T-helper 2 cell treated with Interferon-gamma antibody and Interleukin-4, amounts not matched to agents 100 ng/mL and 5 ng/mL, for 36 hours (primary cell): ENCODE measurements at regions not wholly inside any gene's neighbourhood (a gene's known extent, or its start where the extent isn't known, plus 50 kb on each side); places are given as distances from the start of the nearest gene placed in this dataset.

ENCODE experiments used
- intact Hi-C: fragments of 100-400 bp; cut with micrococcal nuclease; formaldehyde crosslinking; loops from one replicate; pipeline ENCODE4 v1.15.1; 2023

DNA sequence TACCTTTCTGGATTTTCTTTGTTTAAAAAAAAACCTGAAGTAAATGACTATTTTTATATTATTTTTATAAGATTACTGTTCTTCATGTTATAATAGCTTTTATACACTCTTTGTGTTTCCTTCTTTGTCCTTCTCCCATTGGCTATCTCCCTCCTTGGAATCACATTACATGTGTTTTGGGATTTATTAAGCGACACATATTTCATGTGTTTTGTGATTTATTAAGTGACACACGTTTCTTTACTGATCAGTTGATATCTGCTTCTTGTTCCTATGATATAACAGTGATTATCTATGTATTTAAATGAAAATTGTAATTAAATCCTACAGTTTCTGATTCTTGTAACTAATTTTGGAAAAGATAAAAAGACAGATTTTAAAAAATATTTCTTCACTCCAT, 817.3 kb upstream of the AGA start:
- intact Hi-C loops = no loop called here

DNA sequence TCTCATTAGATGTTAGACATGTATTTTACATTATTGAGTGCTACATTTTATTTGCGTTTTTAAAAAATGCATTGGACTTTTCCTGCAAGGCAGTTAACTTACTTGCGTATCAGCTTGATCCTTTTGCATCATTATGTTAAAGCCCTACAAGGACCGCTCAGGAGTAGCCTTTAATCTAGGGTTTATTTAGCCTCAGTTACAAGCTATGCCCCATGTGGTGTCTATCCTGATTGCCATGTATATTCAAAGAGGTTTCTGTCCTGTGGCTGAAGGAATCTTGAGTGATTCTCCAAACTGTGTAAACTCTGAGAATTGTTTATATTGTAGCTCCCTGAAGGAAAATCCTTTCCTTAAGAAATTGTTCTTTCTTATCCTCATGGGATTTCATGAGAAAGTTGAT, 821.8 kb upstream of the AGA start:
- intact Hi-C loops = no loop called here

DNA sequence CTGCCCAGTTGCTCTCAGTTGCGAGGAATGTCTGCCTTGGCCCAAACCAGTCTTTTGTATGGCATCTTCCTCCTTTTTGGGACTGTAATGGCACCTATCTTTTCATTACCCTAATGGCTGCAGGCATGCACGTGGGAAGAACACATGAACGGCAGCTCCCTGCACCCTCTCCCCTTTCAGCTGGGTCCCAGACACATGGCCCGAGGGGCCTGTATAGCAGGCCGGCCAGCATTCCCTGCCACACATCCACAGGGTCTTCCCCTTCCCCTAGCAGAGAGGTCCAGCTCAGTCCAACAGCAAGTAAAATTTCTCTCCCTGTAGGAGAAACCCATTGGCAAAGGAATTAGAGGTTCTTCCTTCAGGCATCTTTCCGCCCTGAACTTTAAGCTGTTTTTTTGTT, 829.1 kb upstream of the AGA start:
- intact Hi-C loops = no loop called here

DNA sequence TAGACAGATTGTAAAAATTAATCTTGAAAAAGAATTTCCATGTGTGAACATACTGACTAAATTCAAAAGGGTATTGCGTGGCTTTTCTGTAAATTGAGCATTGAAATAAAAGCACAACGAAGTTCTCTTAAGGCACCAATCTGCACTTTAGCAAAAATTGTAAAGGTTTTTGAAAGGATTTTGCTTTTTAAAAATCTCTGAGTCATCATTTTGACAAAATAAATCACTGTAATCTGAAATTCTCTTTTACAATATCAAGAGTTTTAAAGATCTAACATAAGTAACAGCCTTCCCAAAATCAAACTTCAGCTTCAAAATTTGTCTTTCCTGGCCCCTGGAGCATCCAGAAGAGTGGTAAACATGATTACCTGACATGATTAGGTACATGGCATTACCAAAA, 830.9 kb upstream of the AGA start:
- intact Hi-C loops = no loop called here

DNA sequence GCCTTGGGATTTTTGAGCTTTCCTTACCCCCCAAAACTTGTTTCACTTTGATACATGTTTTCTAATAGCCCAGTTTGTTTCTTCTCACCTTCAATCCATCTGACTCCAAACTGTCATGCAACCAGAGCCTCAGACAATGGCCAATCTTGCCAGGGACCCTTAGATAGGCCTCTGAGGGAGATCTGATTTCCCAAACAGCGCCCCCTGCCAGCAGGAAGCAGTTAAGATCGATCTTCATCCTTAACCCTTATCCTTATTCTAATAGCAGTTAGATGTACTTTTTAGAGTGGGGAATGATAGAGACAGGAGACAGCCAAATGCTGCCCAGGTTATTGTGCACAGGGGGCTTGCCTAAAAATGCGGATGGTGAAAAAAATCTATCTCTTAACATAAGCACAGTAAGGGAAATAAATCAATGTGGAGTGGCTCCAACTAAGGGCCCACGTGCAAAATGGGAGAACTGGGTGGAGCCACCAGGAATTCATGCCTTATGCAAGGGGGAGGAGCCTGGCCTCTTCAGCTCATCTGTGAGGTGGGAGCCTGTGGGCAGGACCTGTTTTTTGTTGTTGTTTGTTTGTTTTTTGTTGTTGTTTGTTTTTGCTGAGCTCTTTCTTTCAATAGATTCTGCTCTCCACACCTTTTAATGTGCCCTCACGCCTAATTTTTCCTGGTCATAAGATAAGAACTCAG, 833.6 kb upstream of the AGA start:
- intact Hi-C loops = no loop called here

DNA sequence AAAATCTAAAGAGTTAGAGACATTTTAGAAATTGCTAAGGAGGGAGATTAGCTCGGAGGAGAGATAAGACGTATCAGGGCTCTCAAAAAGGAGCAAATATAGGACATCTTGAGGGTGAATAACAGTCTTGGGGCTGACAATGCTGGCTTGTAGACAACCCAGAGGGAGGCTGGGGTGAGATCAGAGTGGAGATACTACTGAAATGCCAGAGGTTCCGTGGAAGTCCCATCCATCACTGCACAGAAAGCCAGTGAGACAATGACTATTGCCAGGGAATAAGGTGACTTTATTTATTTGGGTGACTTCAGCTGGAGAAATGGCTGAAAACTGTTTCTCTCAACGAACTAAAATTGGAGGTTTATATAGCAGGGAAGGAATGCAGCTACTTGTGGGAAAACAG, 838.1 kb upstream of the AGA start:
- intact Hi-C loops = no loop called here

DNA sequence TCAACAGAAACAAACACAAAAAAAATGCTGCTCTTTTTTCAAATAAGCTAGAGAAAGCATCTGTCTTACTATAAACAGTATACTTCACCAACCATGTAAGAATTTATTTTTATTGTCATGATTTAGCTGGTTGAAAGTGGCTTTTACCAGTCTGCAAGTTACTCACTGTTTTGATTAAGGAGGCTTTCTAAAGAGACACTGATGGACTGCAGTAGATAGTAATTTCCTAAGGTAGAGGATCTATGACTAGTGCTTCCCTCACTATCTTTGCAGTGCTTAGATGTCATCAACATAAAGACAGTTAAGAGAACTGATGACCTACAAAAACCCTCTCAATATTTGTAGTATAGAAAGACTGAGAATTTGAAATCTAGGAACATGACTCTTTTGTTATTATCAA, 846.2 kb upstream of the AGA start:
- intact Hi-C loops = no loop called here

DNA sequence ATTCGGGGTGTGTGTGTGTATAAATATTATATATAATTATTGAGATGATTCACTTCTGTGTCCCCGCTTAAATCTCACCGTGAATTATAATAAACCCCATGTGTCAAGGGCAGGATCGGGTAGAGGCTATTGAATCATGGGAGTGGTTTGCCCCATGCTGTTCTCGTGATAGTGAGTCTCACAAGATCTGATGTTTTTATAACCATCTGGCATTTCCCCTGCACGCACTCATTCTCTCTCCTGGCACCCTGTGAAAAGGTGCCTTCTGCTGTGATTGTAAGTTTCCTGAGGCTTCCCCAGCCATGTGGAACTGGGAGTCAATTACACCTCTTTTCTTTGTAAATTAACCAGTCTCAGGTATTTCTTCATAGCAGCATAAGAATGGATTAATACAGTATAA, 851.4 kb upstream of the AGA start:
- intact Hi-C loops = no loop called here

DNA sequence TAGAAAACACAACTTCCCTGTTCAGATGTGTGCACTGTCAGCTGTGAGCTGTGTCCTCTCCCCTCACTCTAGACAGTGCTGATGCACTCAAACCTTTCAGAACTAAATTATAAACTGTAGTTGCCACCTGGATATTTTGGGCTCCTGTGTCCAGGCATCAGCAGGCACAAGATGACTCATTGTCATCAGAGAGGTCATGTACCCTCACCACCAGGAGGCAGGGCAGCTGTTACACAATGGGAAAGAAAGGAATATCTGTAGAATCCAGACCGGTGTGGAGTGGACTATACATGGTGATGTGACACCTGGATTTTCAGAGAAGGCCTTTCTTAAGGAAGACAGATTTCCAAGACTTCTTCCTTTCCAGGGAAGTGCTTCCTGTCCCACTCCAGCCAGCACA, 854.4 kb upstream of the AGA start:
- intact Hi-C loops = no loop called here

DNA sequence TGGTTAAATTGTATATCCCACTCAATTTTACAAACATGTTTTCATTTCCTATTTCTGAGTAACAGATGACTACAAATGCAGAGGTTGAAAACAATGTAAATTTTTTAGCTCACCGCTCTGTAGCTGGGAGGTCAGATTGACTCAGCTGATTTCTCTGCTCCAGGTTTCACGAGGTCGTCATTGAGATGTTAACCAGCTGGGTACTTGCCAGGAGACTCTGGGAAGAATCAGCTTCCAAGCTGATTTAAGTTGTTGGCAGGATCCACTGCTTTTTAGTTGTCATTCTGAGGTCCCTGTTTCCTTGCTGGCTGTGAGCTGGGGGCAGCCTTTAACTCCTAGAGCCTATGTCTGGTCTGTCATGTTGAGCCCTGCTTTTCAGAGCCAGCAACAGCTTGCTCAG, 864.3 kb upstream of the AGA start:
- intact Hi-C loops = no loop called here

DNA sequence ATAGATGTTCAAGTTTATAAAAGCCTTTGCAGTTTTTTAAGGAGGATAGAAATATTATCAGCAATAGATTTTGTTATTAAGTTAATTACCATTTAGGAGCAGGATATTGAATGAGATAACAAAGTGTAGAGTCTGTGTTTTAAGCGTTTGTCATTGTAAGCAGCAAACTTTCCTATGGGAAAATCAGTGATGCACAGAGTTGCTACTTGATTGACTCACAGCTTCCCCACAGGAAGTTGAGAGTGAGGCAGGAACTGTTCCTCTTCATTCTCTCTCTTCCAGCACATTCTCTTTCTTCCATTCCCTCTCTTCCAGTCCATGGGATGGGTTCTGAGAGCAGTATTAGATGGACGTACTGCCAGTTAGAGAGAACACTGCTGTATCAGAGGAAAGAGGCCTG, 867.7 kb upstream of the AGA start:
- intact Hi-C loops = no loop called here

DNA sequence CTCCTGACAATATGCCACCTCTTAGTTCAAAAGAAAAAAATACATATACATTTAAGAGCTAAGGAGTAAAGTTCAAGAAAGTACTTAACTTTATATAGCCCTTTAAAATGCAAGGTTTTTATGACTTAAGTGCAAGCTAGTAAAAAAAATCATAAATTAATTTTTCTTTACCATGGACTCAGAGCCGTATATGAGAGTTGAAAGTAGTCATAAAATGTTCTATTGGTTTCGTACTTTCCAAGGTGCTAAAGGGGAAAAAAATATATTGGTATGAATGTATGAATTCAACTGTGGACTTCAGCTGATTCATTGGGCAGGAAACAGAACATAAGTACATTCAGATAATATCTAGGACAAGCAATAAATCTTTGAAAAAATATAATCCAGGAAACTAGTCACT, 869.8 kb upstream of the AGA start:
- intact Hi-C loops = no loop called here

DNA sequence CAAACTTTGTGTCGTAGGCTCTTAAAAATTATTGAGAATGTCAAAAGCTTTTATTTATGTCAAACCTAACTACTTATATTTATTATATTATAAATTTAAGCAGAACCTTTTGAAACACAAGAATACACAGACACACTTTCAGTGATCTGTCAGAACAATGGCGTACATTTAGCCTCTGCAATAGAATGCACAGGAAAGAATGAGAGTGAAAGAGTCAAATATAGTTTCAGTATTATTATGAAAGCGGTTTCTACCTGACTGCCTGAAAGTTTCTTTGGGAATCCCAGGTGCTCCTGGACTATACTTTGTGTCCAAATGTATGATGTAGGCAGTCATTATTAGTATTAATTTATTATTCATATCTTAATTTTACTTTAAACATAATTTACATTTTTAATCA, 872.0 kb upstream of the AGA start:
- intact Hi-C loops = no loop called here

DNA sequence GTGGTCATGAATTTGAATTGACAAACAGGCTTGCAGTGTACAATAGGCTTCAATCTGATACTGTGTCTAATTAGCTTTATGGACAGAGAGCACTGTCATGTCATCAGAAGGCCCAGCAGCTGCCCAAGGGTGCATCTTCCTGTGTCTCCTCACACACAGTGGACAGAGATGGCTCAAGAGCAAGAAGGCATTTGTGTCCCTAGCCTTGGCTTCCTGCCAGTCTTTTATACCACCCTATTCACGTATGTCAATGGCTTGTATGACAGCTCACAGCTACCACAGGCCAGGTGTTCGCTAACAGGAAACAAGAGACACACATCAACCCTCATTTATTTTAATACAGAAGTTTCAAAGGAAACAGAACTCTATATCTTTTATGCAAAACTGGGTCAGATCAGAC, 874.0 kb upstream of the AGA start:
- intact Hi-C loops = no loop called here

DNA sequence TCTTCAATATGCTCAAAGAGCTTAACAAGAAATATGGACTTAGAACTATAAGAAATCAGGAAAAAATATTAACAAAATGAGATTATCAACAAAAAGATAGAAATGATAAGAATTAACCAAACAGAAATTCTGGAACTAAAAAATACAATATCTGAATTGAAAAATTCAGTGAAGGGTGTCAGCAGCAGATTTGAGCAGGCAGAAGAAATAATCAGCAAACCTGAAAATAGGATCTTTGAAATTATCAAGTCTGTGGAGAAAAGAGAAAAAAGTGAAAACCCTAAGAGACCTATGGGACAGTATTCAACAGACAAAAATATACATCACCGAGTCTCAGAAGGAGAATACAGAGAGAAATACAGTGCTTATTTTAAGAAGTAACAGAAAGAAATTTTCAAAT, 877.8 kb upstream of the AGA start:
- intact Hi-C loops = no loop called here

DNA sequence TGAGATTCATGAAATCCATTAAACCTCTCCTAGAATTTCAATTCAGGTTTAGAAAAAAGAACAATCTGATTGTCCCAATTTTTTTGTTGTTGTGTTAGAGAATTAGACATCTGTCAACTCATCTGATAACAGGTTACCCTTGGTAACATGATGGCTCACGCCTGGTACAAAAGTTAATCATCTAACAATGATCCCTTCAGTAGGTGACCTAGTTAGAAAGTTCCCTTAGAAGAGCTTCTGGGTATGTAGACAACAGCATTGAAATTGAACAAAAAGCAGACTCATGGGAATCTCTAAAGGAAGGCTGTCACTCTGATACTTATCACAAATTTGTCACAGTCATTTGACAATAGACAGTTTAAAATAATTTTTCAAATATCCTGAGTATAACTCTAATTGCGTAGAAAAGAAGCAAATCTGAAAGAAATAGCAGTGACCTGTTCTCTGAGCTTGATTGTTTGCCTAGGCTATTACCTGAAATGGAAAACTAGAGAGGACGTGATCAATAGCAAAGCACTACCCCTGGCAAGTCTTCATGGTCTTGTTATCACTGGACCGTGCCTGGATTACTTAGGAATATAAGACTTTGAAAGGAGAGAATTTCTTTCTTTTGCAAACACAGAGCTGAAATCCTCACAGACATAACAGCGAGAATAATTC, 880.4 kb upstream of the AGA start:
- intact Hi-C loops = no loop called here

DNA sequence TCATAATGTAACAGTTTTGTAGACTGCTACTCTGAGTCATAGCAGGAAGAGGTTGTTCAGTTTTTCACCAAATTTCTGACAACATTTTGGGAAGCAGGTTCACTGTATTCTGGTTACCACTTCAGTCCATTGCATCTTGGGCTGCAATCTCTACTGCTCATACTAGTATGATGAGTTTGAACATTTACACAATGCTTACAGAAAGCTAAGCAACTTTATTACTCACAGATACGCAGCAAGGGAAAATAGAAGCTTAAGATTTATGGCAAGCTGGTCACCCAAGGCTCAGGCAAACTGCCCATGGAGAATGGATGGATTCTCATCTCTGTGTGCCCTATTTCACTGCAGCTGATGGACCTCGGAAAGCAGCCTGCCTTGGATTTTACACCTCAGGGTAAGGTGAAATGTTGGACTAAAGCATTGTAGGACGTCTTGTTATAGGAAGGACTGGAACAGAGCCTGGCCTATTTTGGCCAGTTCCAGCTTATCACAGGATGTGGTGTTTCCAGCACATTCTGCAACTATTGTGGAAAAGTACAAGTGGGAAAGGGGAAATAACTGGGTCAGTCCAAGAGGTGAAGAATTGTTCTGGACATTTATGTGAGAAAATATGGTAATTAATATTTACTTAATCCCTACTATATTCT, 887.1 kb upstream of the AGA start:
- intact Hi-C loops = no loop called here

DNA sequence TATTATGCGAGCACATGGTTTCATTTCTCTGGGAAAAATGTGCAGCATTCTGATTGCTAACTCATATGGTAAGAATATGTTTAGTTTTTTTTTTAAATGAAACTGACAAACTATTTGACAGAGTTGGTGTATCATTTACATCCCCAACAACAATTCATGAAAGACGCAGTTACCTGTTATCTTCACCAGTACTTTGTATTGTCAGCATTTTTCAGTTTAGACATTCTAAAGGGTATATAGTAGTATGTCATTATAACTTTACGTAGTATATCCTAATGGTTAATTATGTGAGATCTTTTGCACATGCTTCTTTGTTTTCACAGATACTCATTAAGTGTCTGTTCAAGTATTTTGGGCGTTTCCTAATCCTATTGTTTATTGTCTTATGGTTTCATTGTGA, 891.1 kb upstream of the AGA start:
- intact Hi-C loops = no loop called here

DNA sequence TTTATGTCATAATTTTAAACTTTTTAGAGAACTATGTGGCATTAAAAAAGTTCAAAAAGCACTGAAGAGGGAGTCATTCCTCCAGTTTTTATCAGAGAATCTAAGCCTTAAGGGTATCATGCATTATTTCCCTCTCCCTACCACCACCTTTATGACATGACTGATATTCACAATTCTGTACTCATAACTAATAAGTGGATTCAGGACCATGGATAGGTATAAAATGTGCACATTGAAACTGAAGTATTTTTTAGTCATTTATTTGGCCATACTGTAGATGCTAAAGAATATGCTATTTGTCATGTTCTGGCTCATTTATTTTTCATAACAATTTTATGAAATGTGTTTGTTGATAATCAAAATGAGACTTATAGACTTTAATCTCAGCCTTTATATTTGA, 897.5 kb upstream of the AGA start:
- intact Hi-C loops = no loop called here

DNA sequence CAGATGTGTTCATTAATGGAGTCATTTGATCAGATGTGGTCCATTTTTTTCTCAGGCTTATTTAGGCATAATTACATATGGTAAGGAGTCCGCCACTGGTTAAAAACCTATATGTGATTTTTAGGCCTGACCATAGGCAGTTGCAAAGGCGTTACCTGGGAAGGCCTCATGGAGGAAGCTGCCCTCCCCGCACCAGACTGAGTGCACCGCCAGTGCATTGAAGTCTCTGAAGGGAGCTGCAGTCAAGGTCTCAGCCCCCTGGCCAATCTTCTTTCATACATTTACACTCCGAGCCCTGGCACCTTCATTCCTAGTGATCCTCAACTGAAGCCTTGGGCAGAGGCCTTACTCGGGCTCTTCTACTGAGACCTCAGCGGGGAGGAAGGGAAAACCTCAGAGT, 898.2 kb upstream of the AGA start:
- intact Hi-C loops = no loop called here

DNA sequence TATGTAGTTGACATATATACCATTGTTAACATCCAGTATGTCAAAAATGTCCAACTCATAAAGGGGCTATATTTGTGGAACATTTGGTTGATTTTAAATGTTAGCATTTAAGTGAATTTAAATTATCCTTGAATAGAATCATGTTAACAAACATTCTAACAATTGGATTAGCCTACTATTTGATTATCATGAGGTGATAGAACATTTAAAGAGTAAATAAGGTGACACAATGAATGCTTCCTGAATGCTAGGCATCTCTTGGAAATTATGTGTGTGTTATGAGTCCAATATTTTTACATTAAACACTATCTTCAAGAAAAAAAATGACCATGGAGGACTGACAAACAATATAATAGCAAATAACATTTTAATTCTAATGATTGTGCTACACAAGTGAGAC, 901.9 kb upstream of the AGA start:
- intact Hi-C loops = no loop called here

DNA sequence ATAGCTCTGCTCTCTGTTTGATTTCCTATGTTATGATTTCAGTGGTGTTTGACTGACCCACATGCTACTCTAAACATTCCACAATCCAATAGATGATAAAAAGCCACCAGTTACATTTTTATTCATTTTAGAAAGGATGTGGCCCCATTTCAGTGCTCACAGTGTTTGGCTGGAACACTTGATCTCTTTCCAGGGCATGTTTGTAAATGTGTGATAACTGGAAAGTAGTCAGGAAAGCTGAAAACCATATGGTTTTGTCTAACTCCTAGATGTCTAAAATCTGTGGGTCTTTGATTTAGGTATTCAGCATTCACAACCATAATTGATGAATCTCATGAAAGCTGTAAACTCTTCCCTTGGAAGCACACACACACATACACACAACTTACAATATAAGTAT, 904.9 kb upstream of the AGA start:
- intact Hi-C loops = no loop called here

DNA sequence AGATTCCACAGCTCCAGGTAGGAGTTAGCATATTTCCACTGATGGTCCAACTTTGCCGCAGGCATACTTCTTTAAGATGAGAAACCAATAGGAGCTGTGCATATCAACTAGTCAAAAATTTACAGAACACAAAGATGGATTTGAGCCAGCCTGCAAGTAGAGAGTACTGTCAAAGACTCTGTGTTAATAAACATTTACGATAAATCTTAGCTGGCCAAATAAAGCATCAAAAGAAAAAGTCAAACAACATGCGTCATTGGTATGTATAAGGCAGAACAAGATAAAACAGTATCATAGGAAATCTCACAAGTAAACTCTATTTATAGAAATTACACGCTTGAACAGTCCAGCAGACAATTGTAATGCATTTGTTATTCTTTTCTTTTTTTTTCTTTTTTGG, 907.4 kb upstream of the AGA start:
- intact Hi-C loops = no loop called here
